Sigmoid colon (tissue), 4 donors: ENCODE measurements at regions not wholly inside any gene's neighbourhood (a gene's known extent, or its start where the extent isn't known, plus 50 kb on each side); places are given as distances from the start of the nearest gene placed in this dataset.
"Not testable (repeated sequence)": the region's sequence is repeated elsewhere in the genome, so short reads cannot be mapped to it uniquely, and the experiment has no call there.

Experiments
- CTCF ChIP-seq, 4 experiments: fragments of 450-650 bp in 3 of 4; fragments of 200-600 bp in 1 of 4; IDR thresholded peaks; one replicate each; pipeline ENCODE4 v1.5.1; 2016 to 2019; ENCODE audit warnings: antibody characterized with exemption in 4 of 4, mild to moderate bottlenecking in 3 of 4, moderate library complexity in 2 of 4
- POLR2A ChIP-seq, 2 donors: fragments of 450-650 bp; IDR thresholded peaks; one replicate each; pipeline ENCODE4 v1.6.1; 2016; ENCODE audit warnings: antibody characterized with exemption in 2 of 2, mild to moderate bottlenecking in 2 of 2, moderate library complexity in 2 of 2
- POLR2AphosphoS5 ChIP-seq, 4 donors: sonication (generic); formaldehyde crosslinking; IDR thresholded peaks; one replicate each; pipeline ENCODE4 v1.6.1; 2017; ENCODE audit warnings: antibody characterized with exemption in 4 of 4

GRCh38 chr10:46803082-46803481 is 108.1 kb upstream of the PTPN20 start:
- not testable (repeated sequence) for TF ChIP-seq CTCF, POLR2AphosphoS5, POLR2A (IDR thresholded peaks at IDR 0.05)
